Suprapubic skin (tissue), 4 donors: ENCODE measurements at regions not wholly inside any gene's neighbourhood (a gene's known extent, or its start where the extent isn't known, plus 50 kb on each side); places are given as distances from the start of the nearest gene placed in this dataset.

Source experiments
- EP300 ChIP-seq: sonication (generic); formaldehyde crosslinking; IDR thresholded peaks from one replicate; pipeline ENCODE4 v1.6.1; 2017; ENCODE audit warnings: antibody characterized with exemption
- POLR2A ChIP-seq, 2 donors: fragments of 450-650 bp; IDR thresholded peaks; one replicate each; pipeline ENCODE4 v1.6.1; 2017; ENCODE audit warnings: antibody characterized with exemption in 2 of 2, mild to moderate bottlenecking in 2 of 2, moderate library complexity in 2 of 2
- POLR2AphosphoS5 ChIP-seq, 3 donors: sonication (generic); formaldehyde crosslinking; IDR thresholded peaks; one replicate each; pipeline ENCODE4 v1.6.1; 2017; ENCODE audit warnings: antibody characterized with exemption in 3 of 3
- TF ChIP-seq, protein P1 (sequence below), 2 donors: fragments of 200-600 bp in 1 of 2; fragments of 450-650 bp in 1 of 2; sonication (generic) in 1 of 2; IDR thresholded peaks; one replicate each; pipeline ENCODE4 v1.5.1; 2016 to 2019; ENCODE audit warnings: antibody characterized with exemption in 2 of 2, mild to moderate bottlenecking in 1 of 2, moderate library complexity in 1 of 2

GRCh38 chr12:14099994-14100393, 118.6 kb upstream of the GRIN2B start:
- TF ChIP-seq, protein P1, sequence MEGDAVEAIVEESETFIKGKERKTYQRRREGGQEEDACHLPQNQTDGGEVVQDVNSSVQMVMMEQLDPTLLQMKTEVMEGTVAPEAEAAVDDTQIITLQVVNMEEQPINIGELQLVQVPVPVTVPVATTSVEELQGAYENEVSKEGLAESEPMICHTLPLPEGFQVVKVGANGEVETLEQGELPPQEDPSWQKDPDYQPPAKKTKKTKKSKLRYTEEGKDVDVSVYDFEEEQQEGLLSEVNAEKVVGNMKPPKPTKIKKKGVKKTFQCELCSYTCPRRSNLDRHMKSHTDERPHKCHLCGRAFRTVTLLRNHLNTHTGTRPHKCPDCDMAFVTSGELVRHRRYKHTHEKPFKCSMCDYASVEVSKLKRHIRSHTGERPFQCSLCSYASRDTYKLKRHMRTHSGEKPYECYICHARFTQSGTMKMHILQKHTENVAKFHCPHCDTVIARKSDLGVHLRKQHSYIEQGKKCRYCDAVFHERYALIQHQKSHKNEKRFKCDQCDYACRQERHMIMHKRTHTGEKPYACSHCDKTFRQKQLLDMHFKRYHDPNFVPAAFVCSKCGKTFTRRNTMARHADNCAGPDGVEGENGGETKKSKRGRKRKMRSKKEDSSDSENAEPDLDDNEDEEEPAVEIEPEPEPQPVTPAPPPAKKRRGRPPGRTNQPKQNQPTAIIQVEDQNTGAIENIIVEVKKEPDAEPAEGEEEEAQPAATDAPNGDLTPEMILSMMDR (IDR thresholded peaks at IDR 0.05): no peak
- TF ChIP-seq EP300 (no peak), POLR2AphosphoS5 (IDR thresholded peaks at IDR 0.05) (no peak), POLR2A (IDR thresholded peaks at IDR 0.05) (no peak)
